ENCODE measurements at regions not wholly inside any gene's neighbourhood (a gene's known extent, or its start where the extent isn't known, plus 50 kb on each side); places are given as distances from the start of the nearest gene placed in this dataset.

GRCh38 chr17:13283606-13284005, 265.8 kb upstream of the ELAC2 start:
- no peak for DNase-seq (ENCODE audit: low spot score)
- Mint-ChIP-seq H3K4me3 (ENCODE audit: unreplicated experiment) (no peak overlapping the region), H3K9me3 (ENCODE audit: unreplicated experiment) (no peaks in the 10 kb centered on the region), H3K27ac (ENCODE audit: unreplicated experiment) (no peak overlapping the region), H3K27me3 (ENCODE audit: unreplicated experiment) (no peaks in the 10 kb centered on the region), H3K4me1 (ENCODE audit: unreplicated experiment) (no peaks in the 10 kb centered on the region), H3K36me3 (ENCODE audit: low read depth, unreplicated experiment) (no peaks in the 10 kb centered on the region)
- no peak for TF ChIP-seq CTCF (IDR thresholded peaks at IDR 0.05; ENCODE audit: unreplicated experiment)

- no peaks in the 10 kb centered on the region for H3K9me3 Mint-ChIP-seq (ENCODE audit: unreplicated experiment)
- DNase-seq (ENCODE audit: low spot score) = no peak
- no peak for TF ChIP-seq CTCF (IDR thresholded peaks at IDR 0.05; ENCODE audit: unreplicated experiment)
- no peaks in the 10 kb centered on the region for H3K36me3 Mint-ChIP-seq (ENCODE audit: low read depth, unreplicated experiment)
- H3K27ac Mint-ChIP-seq (ENCODE audit: unreplicated experiment) = no peak overlapping the region
- no peak overlapping the region for H3K4me3 Mint-ChIP-seq (ENCODE audit: unreplicated experiment)
- no peaks in the 10 kb centered on the region for H3K4me1 Mint-ChIP-seq (ENCODE audit: unreplicated experiment)
- no peaks in the 10 kb centered on the region for H3K27me3 Mint-ChIP-seq (ENCODE audit: unreplicated experiment)
Observed at GRCh38 chr17:13281626-13282025, 263.8 kb upstream of the ELAC2 start.

- Mint-ChIP-seq H3K27ac (ENCODE audit: unreplicated experiment) (no peak overlapping the region), H3K27me3 (ENCODE audit: unreplicated experiment) (no peaks in the 10 kb centered on the region), H3K9me3 (ENCODE audit: unreplicated experiment) (no peaks in the 10 kb centered on the region), H3K4me1 (ENCODE audit: unreplicated experiment) (peaks cover 9% of the 10 kb centered on the region), H3K36me3 (ENCODE audit: low read depth, unreplicated experiment) (no peaks in the 10 kb centered on the region), H3K4me3 (ENCODE audit: unreplicated experiment) (no peak overlapping the region)
- TF ChIP-seq CTCF (IDR thresholded peaks at IDR 0.05; ENCODE audit: unreplicated experiment) = no peak
- no peak for DNase-seq (ENCODE audit: low spot score)
Observed at GRCh38 chr17:13273806-13274205, 256.0 kb upstream of the ELAC2 start.

GRCh38 chr17:13272296-13272695, 254.5 kb upstream of the ELAC2 start:
- Mint-ChIP-seq H3K27ac (ENCODE audit: unreplicated experiment) (no peak overlapping the region), H3K9me3 (ENCODE audit: unreplicated experiment) (no peaks in the 10 kb centered on the region), H3K4me3 (ENCODE audit: unreplicated experiment) (no peak overlapping the region), H3K36me3 (ENCODE audit: low read depth, unreplicated experiment) (no peaks in the 10 kb centered on the region), H3K4me1 (ENCODE audit: unreplicated experiment) (peaks cover 9% of the 10 kb centered on the region), H3K27me3 (ENCODE audit: unreplicated experiment) (no peaks in the 10 kb centered on the region)
- DNase-seq (ENCODE audit: low spot score) = no peak
- no peak for TF ChIP-seq CTCF (IDR thresholded peaks at IDR 0.05; ENCODE audit: unreplicated experiment)

- Mint-ChIP-seq H3K9me3 (ENCODE audit: unreplicated experiment) (no peaks in the 10 kb centered on the region), H3K4me1 (ENCODE audit: unreplicated experiment) (peaks cover 4% of the 10 kb centered on the region), H3K27me3 (ENCODE audit: unreplicated experiment) (no peaks in the 10 kb centered on the region), H3K27ac (ENCODE audit: unreplicated experiment) (no peak overlapping the region), H3K36me3 (ENCODE audit: low read depth, unreplicated experiment) (no peaks in the 10 kb centered on the region), H3K4me3 (ENCODE audit: unreplicated experiment) (no peak overlapping the region)
- no peak for TF ChIP-seq CTCF (IDR thresholded peaks at IDR 0.05; ENCODE audit: unreplicated experiment)
- no peak for DNase-seq (ENCODE audit: low spot score)
Observed at GRCh38 chr17:13268791-13269595, 251.2 kb upstream of the ELAC2 start.
